NB4 (cell line): ENCODE measurements at regions not wholly inside any gene's neighbourhood (a gene's known extent, or its start where the extent isn't known, plus 50 kb on each side); places are given as distances from the start of the nearest gene placed in this dataset.
"Not testable (repeated sequence)": the region's sequence is repeated elsewhere in the genome, so short reads cannot be mapped to it uniquely, and the experiment has no call there.

Experiments used
- DNase-seq: peaks from one replicate; pipeline ENCODE4 v3.0.0; 2010; ENCODE audit warnings: low read depth
- H3K4me3 ChIP-seq: one replicate; pipeline ENCODE4 v1.5.1; 2011; ENCODE audit warnings: mild to moderate bottlenecking, low read depth, low read length, moderate library complexity
- CTCF ChIP-seq: IDR thresholded peaks from one replicate; pipeline ENCODE4 v1.5.1; 2012; ENCODE audit warnings: low read depth, low read length
- MAX ChIP-seq: IDR thresholded peaks from 2 replicates; pipeline ENCODE4 v1.6.1; 2011; ENCODE audit warnings: low read depth, low read length
- MYC ChIP-seq: IDR thresholded peaks from 2 replicates; pipeline ENCODE4 v1.6.1; 2011; ENCODE audit warnings: low read depth, low read length
- POLR2A ChIP-seq: IDR thresholded peaks from 2 replicates; pipeline ENCODE4 v1.6.1; 2011; ENCODE audit warnings: mild to moderate bottlenecking; ENCODE audit not compliant: insufficient read length; ENCODE audit errors: extremely low read depth

GRCh38 chr17:34011599-34011998 lies 243.5 kb upstream of the CCL2 start:
- DNase-seq, result no peak
- H3K4me3 ChIP-seq, result no peak overlapping the region
- TF ChIP-seq MAX (no peak), CTCF (no peak), POLR2A (no peak), MYC (no peak)

GRCh38 chr17:34012709-34013375 lies 242.2 kb upstream of the CCL2 start:
- TF ChIP-seq CTCF (no peak), MYC (no peak), POLR2A (no peak), MAX (no peak)
- DNase-seq, result no peak
- H3K4me3 ChIP-seq, result no peak overlapping the region

- TF ChIP-seq MAX (no peak), MYC (no peak), POLR2A (no peak), CTCF (no peak)
- no peak for DNase-seq
- H3K4me3 ChIP-seq, result no peak overlapping the region
Observed at GRCh38 chr17:34015253-34015652, 239.8 kb upstream of the CCL2 start.

- TF ChIP-seq CTCF (no peak), POLR2A (no peak), MAX (no peak), MYC (no peak)
- H3K4me3 ChIP-seq, result no peak overlapping the region
- DNase-seq, result no peak
Observed at GRCh38 chr17:34024386-34024785, 230.7 kb upstream of the CCL2 start.

GRCh38 chr17:34024806-34025551 lies 230.1 kb upstream of the CCL2 start:
- TF ChIP-seq MYC (no peak), POLR2A (no peak)
- no peak overlapping the region for H3K4me3 ChIP-seq
- DNase-seq, result no peak

- not testable (repeated sequence) for DNase-seq, H3K4me3 ChIP-seq
Observed at GRCh38 chr17:34030601-34031000, 224.5 kb upstream of the CCL2 start.

- H3K4me3 ChIP-seq, DNase-seq: not testable (repeated sequence)
Observed at GRCh38 chr17:34032305-34032704, 222.8 kb upstream of the CCL2 start.

GRCh38 chr17:34038786-34039185 lies 216.3 kb upstream of the CCL2 start:
- H3K4me3 ChIP-seq, DNase-seq: not testable (repeated sequence)

- not testable (repeated sequence) for DNase-seq, H3K4me3 ChIP-seq
Observed at GRCh38 chr17:34039213-34039612, 215.9 kb upstream of the CCL2 start.

- peak; percentile 43 for DNase-seq
- H3K4me3 ChIP-seq, result not testable (repeated sequence)
Observed at GRCh38 chr17:34039759-34040555, 215.1 kb upstream of the CCL2 start.
